GM04503 (cell line): ENCODE measurements at regions not wholly inside any gene's neighbourhood (a gene's known extent, or its start where the extent isn't known, plus 50 kb on each side); places are given as distances from the start of the nearest gene placed in this dataset.
"Not testable (repeated sequence)": the region's sequence is repeated elsewhere in the genome, so short reads cannot be mapped to it uniquely, and the experiment has no call there.

Experiments
- DNase-seq: peaks from one replicate; pipeline ENCODE4 v3.0.0-alpha.2; 2012; ENCODE audit warnings: low read depth

GRCh38 chr1:30249446-30250337, 473.7 kb downstream of the MATN1 start:
- no peak for DNase-seq

- no peak for DNase-seq
These were observed 474.6 kb downstream of the MATN1 start for GRCh38 chr1:30248774-30249173.

GRCh38 chr1:30248373-30248772, 475.0 kb downstream of the MATN1 start:
- no peak for DNase-seq

GRCh38 chr1:30244801-30245200, 478.6 kb downstream of the MATN1 start:
- no peak for DNase-seq

- DNase-seq, result no peak
These were observed 480.5 kb downstream of the MATN1 start for GRCh38 chr1:30242722-30243457.

GRCh38 chr1:30242168-30242567, 481.2 kb downstream of the MATN1 start:
- DNase-seq, result no peak

GRCh38 chr1:30241681-30242080, 481.7 kb downstream of the MATN1 start:
- no peak for DNase-seq

- no peak for DNase-seq
These were observed 489.3 kb downstream of the MATN1 start for GRCh38 chr1:30234091-30234490.

- DNase-seq, result no peak
These were observed 491.0 kb downstream of the MATN1 start for GRCh38 chr1:30232288-30232899.

GRCh38 chr1:30229960-30230359, 493.4 kb downstream of the MATN1 start:
- DNase-seq, result no peak

- DNase-seq, result no peak
These were observed 493.8 kb downstream of the MATN1 start for GRCh38 chr1:30229557-30229956.

- DNase-seq, result no peak
These were observed 496.7 kb downstream of the MATN1 start for GRCh38 chr1:30226648-30227047.

GRCh38 chr1:30225357-30225756, 498.0 kb downstream of the MATN1 start:
- DNase-seq, result no peak

- no peak for DNase-seq
These were observed 503.7 kb downstream of the MATN1 start for GRCh38 chr1:30219675-30220074.

- no peak for DNase-seq
These were observed 504.9 kb downstream of the MATN1 start for GRCh38 chr1:30218438-30218837.

- no peak for DNase-seq
These were observed 506.8 kb downstream of the MATN1 start for GRCh38 chr1:30216602-30217001.

GRCh38 chr1:30213936-30214335, 509.4 kb downstream of the MATN1 start:
- DNase-seq, result no peak

GRCh38 chr1:30207962-30208361, 515.4 kb downstream of the MATN1 start:
- DNase-seq, result not testable (repeated sequence)

- DNase-seq, result not testable (repeated sequence)
These were observed 516.8 kb downstream of the MATN1 start for GRCh38 chr1:30206631-30207030.

- DNase-seq, result not testable (repeated sequence)
These were observed 518.5 kb downstream of the MATN1 start for GRCh38 chr1:30204916-30205315.

GRCh38 chr1:30201015-30201414, 522.4 kb downstream of the MATN1 start:
- DNase-seq, result no peak

- no peak for DNase-seq
These were observed 523.2 kb downstream of the MATN1 start for GRCh38 chr1:30200161-30200560.

GRCh38 chr1:30199563-30199962, 523.8 kb downstream of the MATN1 start:
- DNase-seq, result no peak
